Skeletal muscle satellite cell (primary cell): ENCODE measurements at regions not wholly inside any gene's neighbourhood (a gene's known extent, or its start where the extent isn't known, plus 50 kb on each side); places are given as distances from the start of the nearest gene placed in this dataset.
"Not testable (repeated sequence)": the region's sequence is repeated elsewhere in the genome, so short reads cannot be mapped to it uniquely, and the experiment has no call there.

Experiments
- H3K27me3 ChIP-seq: 2 replicates; pipeline ENCODE4 v1.7.0; 2013; ENCODE audit warnings: low read length; ENCODE audit not compliant: control insufficient read depth, insufficient read depth
- H3K36me3 ChIP-seq: 2 replicates; pipeline ENCODE4 v1.7.0; 2013; ENCODE audit warnings: mild to moderate bottlenecking, control low read depth, low read length; ENCODE audit not compliant: insufficient read depth
- H3K4me1 ChIP-seq: 2 replicates; pipeline ENCODE4 v1.7.0; 2013; ENCODE audit warnings: low read length; ENCODE audit not compliant: control insufficient read depth, insufficient read depth
- H3K4me2 ChIP-seq: 2 replicates; pipeline ENCODE4 v1.7.0; 2013; ENCODE audit warnings: mild to moderate bottlenecking, low read length
- H3K4me3 ChIP-seq: 2 replicates; pipeline ENCODE4 v1.7.0; 2013; ENCODE audit warnings: low read length
- H3K9ac ChIP-seq: 2 replicates; pipeline ENCODE4 v1.7.0; 2013; ENCODE audit warnings: mild to moderate bottlenecking, low read depth, low read length, moderate library complexity
- H3K9me3 ChIP-seq: replicated peaks from 2 replicates; pipeline ENCODE4 v1.7.0; 2013; ENCODE audit warnings: mild to moderate bottlenecking, control low read depth, low read length

DNA sequence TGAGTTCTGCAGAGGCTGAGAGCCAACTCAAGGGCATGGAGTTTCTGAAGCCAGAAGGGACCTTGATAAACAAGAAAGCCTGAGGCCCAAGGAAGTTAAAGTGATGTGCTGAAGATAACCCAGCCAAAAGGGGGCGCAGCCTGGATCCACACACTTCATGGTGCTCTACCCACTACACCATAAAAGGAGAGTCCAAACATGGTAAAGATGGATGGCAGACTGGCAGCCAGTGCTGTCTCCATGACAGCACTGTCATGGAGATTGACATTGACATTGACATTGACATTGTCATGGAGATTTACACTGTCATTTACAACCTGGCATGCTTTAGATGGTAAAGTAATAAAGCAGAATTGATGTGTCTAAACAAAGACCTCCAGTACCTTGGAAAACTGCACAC, 67.2 kb upstream of the PLGLB2 start:
- not testable (repeated sequence) for H3K36me3 ChIP-seq, H3K4me2 ChIP-seq, H3K4me1 ChIP-seq, H3K4me3 ChIP-seq, H3K9ac ChIP-seq, H3K27me3 ChIP-seq, H3K9me3 ChIP-seq

DNA sequence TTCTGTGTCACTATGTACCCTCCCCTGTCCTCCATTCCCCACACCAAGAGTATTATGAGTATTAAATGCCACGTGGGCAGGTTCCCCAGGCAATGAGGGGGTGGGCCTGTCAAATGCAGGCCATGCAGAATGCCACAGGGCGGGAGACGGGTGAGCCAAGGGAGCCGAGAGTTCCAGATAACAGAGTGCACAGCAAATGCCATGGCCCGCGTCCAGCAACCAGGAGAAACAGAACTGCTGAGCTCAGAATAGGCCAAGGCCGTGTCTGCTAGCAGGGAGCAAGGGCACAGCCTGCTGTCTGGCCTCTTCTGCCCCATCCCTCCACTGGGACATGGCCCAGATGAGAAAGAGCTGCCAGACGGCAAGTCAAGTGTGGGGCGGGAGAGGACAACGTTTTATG, 64.4 kb upstream of the PLGLB2 start:
- H3K4me1 ChIP-seq, H3K4me3 ChIP-seq, H3K9ac ChIP-seq, H3K9me3 ChIP-seq, H3K27me3 ChIP-seq, H3K4me2 ChIP-seq, H3K36me3 ChIP-seq: not testable (repeated sequence)

DNA sequence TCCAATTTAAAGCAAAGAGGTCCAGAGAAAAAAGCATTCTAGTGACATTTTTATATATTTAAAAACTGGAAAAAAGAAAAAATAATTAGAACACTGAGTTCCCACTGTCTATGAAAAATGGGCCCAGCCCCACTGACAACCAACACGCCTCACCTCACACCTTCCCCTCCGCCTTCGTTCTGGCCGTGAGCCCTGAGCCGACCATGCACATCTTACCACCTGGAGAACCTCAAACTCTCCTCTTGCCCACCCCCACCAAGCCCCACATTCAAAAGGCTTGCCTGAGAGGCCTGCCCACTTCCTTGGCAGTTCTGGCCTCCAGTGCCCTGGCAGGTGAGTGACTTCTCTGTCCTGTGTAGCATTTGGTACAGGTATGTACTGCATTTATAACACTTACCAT, 63.9 kb upstream of the PLGLB2 start:
- H3K27me3 ChIP-seq, H3K4me2 ChIP-seq, H3K4me3 ChIP-seq, H3K36me3 ChIP-seq, H3K4me1 ChIP-seq, H3K9ac ChIP-seq, H3K9me3 ChIP-seq: not testable (repeated sequence)

DNA sequence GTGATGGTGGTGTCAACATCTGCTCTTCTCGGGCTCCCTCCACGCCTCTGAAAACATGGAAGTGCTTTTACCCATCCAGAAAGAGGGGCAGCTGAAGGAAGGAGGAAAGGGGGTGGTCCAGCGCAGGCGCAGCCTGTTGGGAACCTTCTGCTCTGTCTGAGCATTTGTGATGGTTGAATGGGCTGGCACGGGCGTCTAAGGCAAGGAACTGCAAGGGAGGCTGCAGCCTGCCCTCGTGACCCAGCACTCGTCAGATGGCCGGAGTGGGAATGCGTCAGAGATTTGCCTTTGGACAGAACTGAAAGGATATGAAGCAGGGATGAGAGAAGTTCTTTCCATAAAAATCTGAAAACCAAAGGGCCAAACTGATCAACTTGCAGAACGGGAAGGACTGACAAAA, 62.3 kb upstream of the PLGLB2 start:
- not testable (repeated sequence) for H3K4me1 ChIP-seq, H3K4me2 ChIP-seq, H3K4me3 ChIP-seq

DNA sequence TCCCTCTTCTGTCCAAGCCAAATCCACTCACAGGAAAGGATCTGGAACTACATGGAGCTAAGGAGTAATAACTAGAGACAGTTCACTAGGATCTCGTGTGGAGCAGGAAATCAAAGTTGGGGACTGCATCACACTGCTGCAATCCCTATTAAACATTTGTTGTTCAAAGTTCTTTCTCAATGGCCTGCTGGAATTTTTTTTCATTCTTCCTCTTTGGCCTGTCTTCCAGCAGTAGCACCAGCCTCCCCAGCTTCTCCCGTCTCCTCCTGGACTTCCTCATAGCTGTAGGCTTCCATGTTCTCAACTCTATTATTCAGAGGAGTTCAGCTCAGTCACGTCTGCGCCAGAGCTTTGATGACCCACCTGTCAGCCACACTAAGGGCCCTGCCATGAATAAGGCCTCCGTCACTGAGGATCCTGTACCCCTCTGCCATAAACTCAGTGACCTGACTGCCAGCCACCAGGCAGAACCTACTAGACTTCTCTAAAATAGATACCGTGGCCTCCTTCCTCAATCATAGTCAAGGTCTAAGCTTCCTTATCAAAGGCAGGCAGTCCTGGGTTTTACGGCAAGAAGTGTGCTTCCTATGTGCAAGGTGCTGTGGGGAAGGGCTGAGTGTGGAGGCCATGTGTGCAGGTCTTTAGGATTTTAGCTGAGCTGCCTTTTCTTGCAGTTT, 60.9 kb upstream of the PLGLB2 start:
- H3K27me3 ChIP-seq, H3K36me3 ChIP-seq, H3K4me2 ChIP-seq, H3K4me3 ChIP-seq, H3K9ac ChIP-seq, H3K9me3 ChIP-seq, H3K4me1 ChIP-seq: not testable (repeated sequence)

More for the DNA sequence above, 62.3 kb upstream of the PLGLB2 start:
- H3K27me3 ChIP-seq, H3K36me3 ChIP-seq, H3K9me3 ChIP-seq, H3K9ac ChIP-seq: not testable (repeated sequence)

DNA sequence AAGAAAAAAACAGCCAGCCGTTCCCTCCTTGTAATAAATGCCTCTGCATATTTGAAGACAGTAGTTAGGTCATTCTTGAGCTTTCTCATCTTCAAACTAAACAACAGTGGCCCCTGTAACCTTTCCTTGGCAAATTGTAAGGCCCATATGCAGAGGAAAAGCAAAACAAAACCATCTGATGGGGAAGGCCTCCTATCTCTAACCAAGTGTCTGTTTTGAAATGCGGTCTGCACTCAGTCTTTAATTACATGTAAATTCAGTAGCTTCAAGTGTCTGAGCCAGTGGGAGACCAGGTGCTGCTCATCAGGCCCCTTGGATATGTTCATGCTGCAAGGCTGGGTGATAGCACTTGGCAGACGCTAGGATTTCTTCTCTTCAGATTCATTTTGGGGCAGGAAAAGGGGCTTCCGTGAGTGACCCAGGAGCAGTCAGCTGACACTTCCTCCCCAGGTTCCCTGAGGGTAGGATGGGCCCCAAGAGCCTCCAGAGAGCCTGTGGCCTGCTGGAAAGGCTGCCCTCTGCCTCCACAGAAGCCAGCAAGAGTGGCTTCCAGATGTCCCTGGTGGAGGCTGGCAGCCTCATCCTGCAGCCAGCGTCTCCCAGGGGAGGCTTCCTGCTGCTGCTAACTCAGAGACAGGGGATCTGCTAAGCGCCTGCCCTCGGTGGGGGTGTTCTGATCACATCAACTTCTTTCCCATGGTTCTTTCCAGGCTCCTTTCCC, 60.2 kb upstream of the PLGLB2 start:
- not testable (repeated sequence) for H3K9ac ChIP-seq, H3K4me2 ChIP-seq, H3K4me1 ChIP-seq, H3K36me3 ChIP-seq, H3K27me3 ChIP-seq, H3K9me3 ChIP-seq, H3K4me3 ChIP-seq

DNA sequence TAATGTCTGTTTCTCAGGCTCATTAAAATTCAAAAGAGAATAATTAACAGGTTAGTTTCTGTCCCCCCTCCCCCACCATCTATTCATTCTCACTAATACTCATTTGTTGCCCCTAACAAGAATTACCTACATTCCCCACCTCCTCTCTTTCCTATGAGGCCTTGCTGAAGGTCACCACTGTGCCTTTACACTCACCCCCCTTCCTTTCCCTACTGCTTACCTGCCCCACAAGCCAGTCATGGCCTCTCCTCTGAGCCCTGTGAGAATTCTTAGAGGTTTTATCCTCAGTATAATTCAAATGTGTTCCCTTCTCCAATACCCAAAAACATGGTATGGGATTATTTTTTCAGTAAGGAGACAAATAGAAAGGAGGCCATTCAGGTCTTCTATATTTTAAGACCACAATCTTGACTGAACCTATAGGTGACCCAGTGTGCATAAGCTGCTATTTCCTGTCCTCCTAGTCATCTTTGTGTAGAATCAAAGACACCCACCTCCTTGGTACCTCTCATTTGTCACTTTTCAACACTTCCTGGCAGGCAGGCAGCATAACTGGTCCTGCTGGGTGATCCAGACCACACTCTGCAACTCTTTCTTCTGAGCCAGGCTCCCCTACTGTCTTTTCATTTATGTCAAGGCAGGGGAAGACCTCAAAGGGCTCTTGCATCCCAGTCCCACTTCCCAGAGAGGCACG, 55.8 kb upstream of the PLGLB2 start:
- not testable (repeated sequence) for H3K4me3 ChIP-seq, H3K36me3 ChIP-seq, H3K27me3 ChIP-seq, H3K9me3 ChIP-seq, H3K4me1 ChIP-seq, H3K9ac ChIP-seq, H3K4me2 ChIP-seq

DNA sequence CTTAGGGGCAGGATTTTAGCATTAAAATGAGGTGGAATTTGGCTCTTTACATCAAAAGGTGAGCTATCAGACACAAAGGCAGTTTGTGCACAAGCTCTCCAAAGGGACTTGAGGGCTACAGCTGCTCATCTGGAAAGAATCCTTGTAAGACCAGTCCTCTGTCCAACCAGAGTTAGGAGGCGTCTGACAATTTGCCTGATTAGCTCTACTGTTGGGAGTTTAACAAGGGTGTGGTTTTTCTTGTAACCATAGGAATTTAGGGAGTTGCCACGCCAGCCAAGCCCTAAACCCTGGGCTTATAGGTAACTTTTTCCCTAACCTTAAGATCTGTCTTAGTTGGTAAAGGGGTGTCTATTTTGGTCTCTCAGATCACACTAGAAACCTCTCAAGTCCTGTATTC, 55.0 kb upstream of the PLGLB2 start:
- not testable (repeated sequence) for H3K36me3 ChIP-seq, H3K27me3 ChIP-seq, H3K4me1 ChIP-seq, H3K4me2 ChIP-seq, H3K9me3 ChIP-seq, H3K9ac ChIP-seq, H3K4me3 ChIP-seq

DNA sequence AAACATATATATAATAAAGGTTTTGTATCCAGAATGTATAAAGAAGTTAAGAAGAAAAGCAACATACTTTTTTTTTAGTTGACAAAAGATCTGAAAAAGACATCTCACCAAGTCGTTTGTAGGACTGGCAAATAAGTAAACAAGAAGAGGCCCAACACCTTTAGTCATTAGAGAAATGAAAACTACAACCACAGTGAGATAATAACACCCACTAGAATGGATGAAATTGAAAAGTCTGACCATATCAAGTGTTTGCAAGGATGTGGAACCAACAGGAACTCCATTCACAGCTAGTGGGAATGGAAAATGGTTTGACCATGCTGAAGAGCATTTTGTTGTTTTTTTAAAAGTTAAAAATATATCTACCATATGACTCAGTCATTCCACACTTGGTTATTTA, 54.0 kb upstream of the PLGLB2 start:
- H3K4me3 ChIP-seq, H3K9ac ChIP-seq, H3K4me1 ChIP-seq, H3K27me3 ChIP-seq, H3K4me2 ChIP-seq, H3K9me3 ChIP-seq, H3K36me3 ChIP-seq: not testable (repeated sequence)

DNA sequence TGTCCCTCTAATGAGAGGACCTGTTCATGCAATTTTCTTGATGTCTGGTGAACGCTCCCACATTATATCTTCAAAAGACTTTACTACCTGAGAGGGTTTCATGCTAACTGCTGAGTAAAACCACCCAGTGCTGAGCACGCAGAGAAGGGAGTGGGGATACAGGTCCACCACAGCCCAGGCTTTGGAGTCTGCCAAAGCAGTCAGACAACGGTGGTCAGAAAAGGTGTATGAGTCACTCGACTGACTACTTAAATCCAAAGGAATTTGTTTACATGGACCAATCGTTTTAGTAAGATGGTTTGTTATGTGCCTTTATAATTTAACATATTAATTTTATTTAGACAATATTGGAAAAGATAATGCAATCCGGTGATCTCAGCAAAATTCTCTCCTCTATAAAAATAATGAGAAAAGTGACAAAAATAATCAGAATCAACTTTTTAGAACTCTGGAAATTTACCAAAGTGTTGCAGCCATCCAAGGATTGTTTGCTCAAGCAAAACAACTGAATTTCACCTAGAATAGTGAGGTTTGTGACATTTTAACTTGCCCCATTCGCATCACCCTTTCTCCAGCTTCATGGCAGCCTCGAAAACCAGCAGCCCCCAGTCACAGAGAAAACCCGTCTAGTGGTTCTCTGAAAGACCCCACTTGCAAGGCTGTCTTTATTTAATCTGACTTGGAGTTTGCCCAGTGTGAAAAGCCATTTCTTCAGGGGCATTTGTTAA, 52.1 kb upstream of the PLGLB2 start:
- not testable (repeated sequence) for H3K9ac ChIP-seq, H3K4me1 ChIP-seq, H3K9me3 ChIP-seq, H3K4me2 ChIP-seq, H3K27me3 ChIP-seq, H3K4me3 ChIP-seq, H3K36me3 ChIP-seq
